HG03064 (cell line): ENCODE measurements at regions not wholly inside any gene's neighbourhood (a gene's known extent, or its start where the extent isn't known, plus 50 kb on each side); places are given as distances from the start of the nearest gene placed in this dataset.

Experiments used
- ATAC-seq: cut with Tn5 transposase; IDR thresholded peaks from one replicate; pipeline ENCODE4 v1.9.1; 2021; ENCODE audit warnings: low read depth; ENCODE audit not compliant: unreplicated experiment

DNA sequence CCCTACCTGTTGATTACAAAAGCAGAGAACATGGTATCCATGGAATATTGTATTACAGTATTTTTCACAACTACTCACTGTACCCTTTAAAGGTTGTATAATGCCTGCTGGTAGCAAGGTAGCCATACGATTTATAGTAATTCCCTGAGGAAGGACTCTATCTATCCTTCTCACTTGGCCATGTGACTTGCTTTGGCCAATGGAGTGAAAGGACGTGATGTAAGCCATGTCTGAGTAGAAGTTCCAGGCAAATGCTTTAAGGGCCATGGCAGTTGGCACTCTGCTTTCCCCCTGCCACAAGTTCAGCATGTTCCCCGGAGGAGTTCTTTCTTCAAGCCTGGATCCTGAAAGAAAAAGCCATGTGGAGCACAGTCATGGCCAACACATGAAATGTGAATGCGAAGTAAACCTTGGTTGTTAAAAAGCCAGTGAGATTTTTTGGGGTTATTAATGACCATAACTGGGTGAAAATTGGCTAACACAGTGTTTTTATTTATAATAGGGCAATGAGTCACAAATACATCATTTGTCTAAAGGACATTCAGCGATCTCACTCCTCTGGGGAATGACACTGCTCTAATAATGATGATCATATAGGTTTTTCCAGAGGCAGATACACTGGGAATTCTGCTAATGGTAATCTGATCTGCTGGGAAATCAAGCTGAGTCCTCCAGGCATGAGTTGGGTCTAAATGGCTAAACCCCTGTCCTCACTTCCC, 67.4 kb upstream of the SLC38A2 start:
- ATAC-seq = no peak

DNA sequence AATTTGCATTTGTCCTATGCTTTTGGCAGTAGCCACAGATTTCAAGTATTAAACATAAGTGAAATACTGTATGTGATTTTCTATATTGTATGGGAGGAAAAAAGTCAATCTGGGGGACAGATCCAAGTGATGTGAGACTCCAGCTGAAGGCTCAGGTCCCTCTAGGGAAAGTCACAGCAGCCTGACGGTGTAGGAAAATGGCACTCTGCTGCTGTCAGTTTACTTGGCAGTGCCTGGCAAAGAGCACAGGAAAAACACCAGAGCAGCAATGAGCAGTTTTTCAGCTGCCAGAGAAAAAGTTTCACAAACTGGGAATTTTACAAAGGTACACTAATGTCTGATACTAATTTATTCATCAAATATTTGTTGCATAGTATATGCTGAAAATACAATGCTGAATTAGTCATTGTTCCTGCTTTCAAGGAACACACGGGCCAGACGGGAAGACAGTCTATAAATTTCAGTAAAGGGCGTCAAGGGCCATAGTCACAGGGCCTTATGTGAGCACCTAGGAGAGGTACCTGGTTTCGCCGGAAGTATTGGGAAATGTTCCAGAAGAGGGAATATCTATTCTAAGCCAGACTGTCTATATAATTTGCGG, 66.2 kb upstream of the SLC38A2 start:
- no peak for ATAC-seq

DNA sequence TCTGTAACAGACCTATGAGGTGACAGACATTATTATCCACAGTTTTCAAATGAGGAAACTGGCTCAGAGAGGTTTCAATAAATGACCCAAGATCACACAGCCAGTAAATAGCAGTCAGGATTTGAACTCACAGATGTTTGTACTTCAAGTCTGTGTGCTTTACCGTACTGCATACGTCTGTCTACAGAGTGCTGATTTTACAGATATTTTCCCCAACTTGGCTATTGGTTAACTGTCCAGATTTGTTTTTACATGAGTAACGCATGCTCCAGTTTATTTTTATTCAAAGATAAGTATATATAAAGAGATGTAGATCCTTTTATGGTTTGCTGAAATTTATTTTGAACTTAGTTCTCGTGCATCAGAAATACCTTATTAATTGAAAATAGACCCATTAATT, 65.7 kb upstream of the SLC38A2 start:
- no peak for ATAC-seq

DNA sequence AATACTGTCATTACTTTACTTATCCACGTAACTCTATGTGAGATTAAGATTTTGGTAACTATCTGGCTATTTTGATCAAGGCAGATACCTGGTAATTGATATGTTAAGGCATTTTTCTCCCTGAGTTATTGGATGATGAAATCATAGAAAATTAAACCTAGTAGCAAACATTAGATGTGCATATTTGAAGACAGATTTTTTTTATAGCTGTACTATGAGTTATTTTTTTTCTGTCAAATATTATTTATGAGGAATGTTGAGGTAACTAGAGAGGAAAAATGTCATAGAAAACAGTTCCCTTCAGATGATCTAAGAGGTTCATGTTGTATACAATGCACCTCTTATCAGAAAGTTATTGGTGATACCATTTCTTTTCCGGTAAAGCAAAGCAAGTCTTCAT, 64.9 kb upstream of the SLC38A2 start:
- ATAC-seq = no peak

- ATAC-seq = no peak
Observed at GRCh38 chr12:46436747-46437146, 64.2 kb upstream of the SLC38A2 start.

DNA sequence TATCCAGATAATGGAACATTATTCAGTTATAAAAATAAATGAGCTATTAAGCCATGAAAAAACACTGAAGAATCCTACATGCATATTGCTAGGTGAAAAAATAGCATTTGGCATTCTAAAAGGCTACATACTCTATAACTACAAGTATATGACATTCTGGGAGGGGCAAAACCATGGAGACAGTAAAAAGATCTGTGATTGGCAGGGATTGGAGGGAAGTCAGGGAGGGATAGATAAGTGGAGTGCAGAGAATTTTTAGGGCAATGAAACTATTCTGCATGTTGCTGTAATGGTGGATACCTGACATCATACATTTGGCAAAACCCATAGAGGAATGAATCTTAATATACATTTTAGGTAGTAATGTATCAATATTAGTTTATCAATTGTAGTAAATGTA, 63.1 kb upstream of the SLC38A2 start:
- ATAC-seq = no peak

DNA sequence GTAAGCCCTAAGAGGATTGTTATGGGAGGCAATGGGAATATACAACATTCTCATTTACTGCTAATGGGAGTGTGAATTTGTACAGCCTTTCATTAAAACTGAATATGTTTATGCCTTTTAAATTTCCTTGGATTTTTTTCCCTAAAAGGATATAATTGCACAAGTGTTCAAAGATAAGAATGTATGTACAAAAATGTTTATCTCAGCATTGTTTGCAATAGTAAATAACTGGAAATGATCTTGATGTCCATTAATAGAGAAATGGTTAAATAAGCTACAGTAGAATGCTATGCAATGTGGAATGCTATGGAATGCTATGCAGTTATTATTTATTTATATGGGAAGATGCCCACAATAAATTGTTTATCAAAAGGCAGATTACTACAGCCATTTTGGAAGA, 62.5 kb upstream of the SLC38A2 start:
- no peak for ATAC-seq

- no peak for ATAC-seq
Observed at GRCh38 chr12:46433829-46434228, 61.3 kb upstream of the SLC38A2 start.

DNA sequence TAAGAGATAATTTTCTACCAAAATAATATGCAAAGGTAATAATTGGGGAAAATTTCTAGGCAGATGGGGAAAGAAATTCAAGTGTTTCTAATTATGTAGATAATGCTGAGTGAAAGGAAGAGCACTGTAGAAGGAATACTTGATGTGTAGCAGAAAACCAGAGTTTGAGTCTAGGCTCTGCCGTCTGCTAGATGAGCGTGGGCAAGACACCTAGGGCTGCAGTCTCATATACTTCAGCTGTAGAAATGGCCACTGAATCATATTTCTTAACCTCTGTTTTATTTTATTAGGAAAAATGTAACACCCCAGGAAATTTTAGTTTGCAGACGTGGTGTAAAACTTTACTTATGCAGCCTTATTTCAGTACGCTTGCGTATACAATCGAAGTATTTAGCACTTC, 59.8 kb upstream of the SLC38A2 start:
- ATAC-seq = no peak

DNA sequence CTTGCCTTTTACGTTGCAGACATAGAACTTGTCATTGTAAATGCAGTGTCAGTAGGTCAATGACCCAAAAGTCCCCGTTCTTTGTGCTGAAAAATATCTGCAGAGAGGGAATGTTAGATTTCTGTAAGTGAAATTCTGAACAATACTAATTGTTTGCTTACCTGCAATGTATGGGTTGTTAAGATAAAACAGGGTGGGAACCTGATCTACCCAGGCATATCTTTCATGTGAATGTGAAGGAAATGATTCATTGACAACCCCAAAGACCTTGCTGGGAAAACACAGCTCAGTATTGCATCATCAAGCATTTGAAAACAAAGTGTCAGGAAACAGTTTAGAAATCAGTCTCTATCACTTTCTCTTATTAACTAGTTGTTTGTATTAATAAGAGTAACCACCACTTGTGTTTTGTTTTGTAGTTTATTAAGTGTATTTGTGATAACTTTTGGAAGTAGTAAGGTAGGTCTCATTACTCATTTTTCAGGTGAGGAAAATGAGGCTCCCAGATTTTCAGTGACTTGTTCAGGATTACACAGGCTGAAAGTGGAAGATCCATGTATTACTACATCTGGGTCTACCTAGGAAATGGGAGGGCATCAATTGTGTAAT, 57.9 kb upstream of the SLC38A2 start:
- no peak for ATAC-seq
